SK-N-SH treated with all-trans-retinoic acid at 6 μM for 48 hours (cell line): ENCODE measurements at regions not wholly inside any gene's neighbourhood (a gene's known extent, or its start where the extent isn't known, plus 50 kb on each side); places are given as distances from the start of the nearest gene placed in this dataset.

Source experiments
- ATAC-seq: fragments of 200-7000 bp; cut with Tn5 transposase; 3 replicates; pipeline ENCODE4 v1.9.1; 2020; ENCODE audit warnings: mild to moderate bottlenecking, moderate library complexity
- ARNTL ChIP-seq: fragments of 450-650 bp; formaldehyde crosslinking; IDR thresholded peaks from 2 replicates; pipeline ENCODE4 v1.5.0; 2020; ENCODE audit warnings: low read depth, mild to moderate bottlenecking, moderate library complexity, borderline replicate concordance
- BACH2 ChIP-seq: fragments of 250-450 bp; sonication (Bioruptor Pico); IDR thresholded peaks from 2 replicates; pipeline ENCODE4 v1.9.0; 2021; ENCODE audit warnings: mild to moderate bottlenecking, borderline replicate concordance
- CSDC2 ChIP-seq: fragments of 250-450 bp; sonication (Bioruptor Pico); IDR thresholded peaks from 2 replicates; pipeline ENCODE4 v1.5.0; 2020; ENCODE audit warnings: mild to moderate bottlenecking, moderate library complexity
- ESRRG ChIP-seq: fragments of 250-450 bp; sonication (Bioruptor Pico); IDR thresholded peaks from 2 replicates; pipeline ENCODE4 v1.6.1; 2021; ENCODE audit warnings: mild to moderate bottlenecking
- GLIS3 ChIP-seq: fragments of 250-450 bp; sonication (Bioruptor Pico); IDR thresholded peaks from 2 replicates; pipeline ENCODE4 v1.5.0; 2020; ENCODE audit warnings: mild to moderate bottlenecking, moderate library complexity
- ISL1 ChIP-seq: fragments of 250-450 bp; sonication (Bioruptor Pico); IDR thresholded peaks from 2 replicates; pipeline ENCODE4 v2.1.2; 2022; ENCODE audit warnings: mild to moderate bottlenecking, moderate library complexity
- OSR1 ChIP-seq: fragments of 250-450 bp; sonication (Bioruptor Pico); IDR thresholded peaks from 2 replicates; pipeline ENCODE4 v1.8.0; 2022; ENCODE audit warnings: moderate library complexity, mild to moderate bottlenecking, inconsistent platforms
- POU6F1 ChIP-seq: fragments of 250-450 bp; sonication (Bioruptor Pico); IDR thresholded peaks from 2 replicates; pipeline ENCODE4 v1.8.0; 2021; ENCODE audit warnings: low read depth, mild to moderate bottlenecking, moderate library complexity, borderline replicate concordance
- PPARA ChIP-seq: fragments of 250-450 bp; sonication (Bioruptor Pico); IDR thresholded peaks from 2 replicates; pipeline ENCODE4 v1.5.0; 2020; ENCODE audit warnings: mild to moderate bottlenecking, borderline replicate concordance
- RARB ChIP-seq: fragments of 250-450 bp; sonication (Bioruptor Pico); IDR thresholded peaks from 2 replicates; pipeline ENCODE4 v1.8.0; 2021; ENCODE audit warnings: mild to moderate bottlenecking, moderate library complexity
- SNAI2 ChIP-seq: fragments of 250-450 bp; sonication (Bioruptor Pico); IDR thresholded peaks from 2 replicates; pipeline ENCODE4 v1.5.0; 2020; ENCODE audit warnings: mild to moderate bottlenecking, moderate library complexity
- TCF4 ChIP-seq: fragments of 250-450 bp; sonication (Bioruptor Pico); IDR thresholded peaks from 2 replicates; pipeline ENCODE4 v1.8.0; 2021; ENCODE audit warnings: mild to moderate bottlenecking, moderate library complexity, borderline replicate concordance
- TOX ChIP-seq: fragments of 250-450 bp; sonication (Bioruptor Pico); IDR thresholded peaks from 2 replicates; pipeline ENCODE4 v1.8.0; 2021; ENCODE audit warnings: mild to moderate bottlenecking, moderate library complexity, borderline replicate concordance
- ZC3H10 ChIP-seq: fragments of 250-450 bp; sonication (Bioruptor Pico); IDR thresholded peaks from 2 replicates; pipeline ENCODE4 v1.5.1; 2021; ENCODE audit warnings: mild to moderate bottlenecking, moderate library complexity
- ZFP30 ChIP-seq: fragments of 450-650 bp; formaldehyde crosslinking; IDR thresholded peaks from 2 replicates; pipeline ENCODE4 v1.5.0; 2022; ENCODE audit warnings: mild to moderate bottlenecking, moderate library complexity
- ZNF565 ChIP-seq: fragments of 450-650 bp; formaldehyde crosslinking; conservative IDR thresholded peaks from 2 replicates; pipeline ENCODE4 v1.5.0; 2020; ENCODE audit warnings: low read depth, mild to moderate bottlenecking, moderate library complexity
- ZNF70 ChIP-seq: fragments of 450-650 bp; formaldehyde crosslinking; IDR thresholded peaks from 2 replicates; pipeline ENCODE4 v1.5.0; 2020; ENCODE audit warnings: mild to moderate bottlenecking, moderate library complexity
- ZNF8 ChIP-seq: fragments of 450-650 bp; formaldehyde crosslinking; IDR thresholded peaks from 2 replicates; pipeline ENCODE4 v1.5.0; 2020; ENCODE audit warnings: mild to moderate bottlenecking, moderate library complexity
- TF ChIP-seq, protein P1 (sequence below): fragments of 250-450 bp; sonication (Bioruptor Pico); IDR thresholded peaks from 2 replicates; pipeline ENCODE4 v1.8.0; 2020; ENCODE audit warnings: mild to moderate bottlenecking, moderate library complexity, borderline replicate concordance
- TF ChIP-seq, protein P2 (sequence below): fragments of 250-450 bp; sonication (Bioruptor Pico); IDR thresholded peaks from 2 replicates; pipeline ENCODE4 v1.5.0; 2020; ENCODE audit warnings: mild to moderate bottlenecking, moderate library complexity
- TF ChIP-seq, protein P3 (sequence below): fragments of 250-450 bp; sonication (Bioruptor Pico); IDR thresholded peaks from 2 replicates; pipeline ENCODE4 v1.5.1; 2021; ENCODE audit warnings: mild to moderate bottlenecking, moderate library complexity
- TF ChIP-seq, protein P4 (sequence below): fragments of 250-450 bp; sonication (Bioruptor Pico); IDR thresholded peaks from 2 replicates; pipeline ENCODE4 v1.5.1; 2020; ENCODE audit warnings: low read depth, mild to moderate bottlenecking, moderate library complexity

DNA sequence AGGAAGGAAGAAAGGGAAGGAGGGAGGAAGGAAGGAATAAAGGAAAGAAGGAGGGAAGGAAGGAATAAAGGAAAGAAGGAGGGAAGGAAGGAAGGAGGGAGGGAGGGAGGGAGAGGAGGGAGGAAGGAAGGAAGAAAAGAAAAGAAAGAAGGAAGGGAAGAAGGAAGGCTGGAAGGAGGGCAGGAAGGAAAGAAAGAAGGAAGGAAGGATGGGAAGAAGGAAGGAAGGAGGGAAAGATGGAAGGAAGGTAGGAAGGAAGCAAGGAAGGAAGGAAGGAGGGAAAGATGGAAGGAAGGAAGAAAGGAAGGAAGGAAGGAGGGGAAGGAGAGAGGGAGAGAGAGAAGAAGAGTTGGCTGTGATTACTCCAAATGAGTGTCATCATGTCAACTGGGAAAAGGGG lies 190.6 kb downstream of the ACKR3 start:
- no peak for ATAC-seq

DNA sequence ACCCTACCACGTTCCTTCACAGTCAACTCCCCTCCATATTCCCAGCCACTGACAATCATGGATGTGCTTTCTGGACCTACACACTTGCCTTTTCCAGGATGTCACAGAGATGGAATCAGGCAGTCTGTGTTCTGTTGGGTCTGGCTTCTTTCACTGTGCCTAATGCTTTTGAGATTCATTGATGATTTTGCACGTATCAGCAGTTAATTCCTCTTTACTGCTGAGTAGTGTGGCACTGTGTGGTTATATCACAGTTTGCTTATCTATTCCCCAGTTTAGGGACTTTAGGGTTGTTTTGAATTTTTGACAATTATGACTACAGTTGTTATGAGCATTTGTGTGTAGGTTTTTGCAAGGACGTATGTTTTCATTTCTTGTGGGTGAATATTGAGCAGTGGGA lies 191.7 kb downstream of the ACKR3 start:
- no peak for ATAC-seq
- TF ChIP-seq TOX = no peak
- TF ChIP-seq BACH2 (CRISPR knock-in tag) = no peak
- TF ChIP-seq TCF4 (CRISPR knock-in tag) = no peak
- no peak for TF ChIP-seq ZFP30

More for the DNA sequence above, 190.6 kb downstream of the ACKR3 start:
- TF ChIP-seq CSDC2 (CRISPR knock-in tag) = no peak
- no peak for TF ChIP-seq ZC3H10
- TF ChIP-seq, protein P1, sequence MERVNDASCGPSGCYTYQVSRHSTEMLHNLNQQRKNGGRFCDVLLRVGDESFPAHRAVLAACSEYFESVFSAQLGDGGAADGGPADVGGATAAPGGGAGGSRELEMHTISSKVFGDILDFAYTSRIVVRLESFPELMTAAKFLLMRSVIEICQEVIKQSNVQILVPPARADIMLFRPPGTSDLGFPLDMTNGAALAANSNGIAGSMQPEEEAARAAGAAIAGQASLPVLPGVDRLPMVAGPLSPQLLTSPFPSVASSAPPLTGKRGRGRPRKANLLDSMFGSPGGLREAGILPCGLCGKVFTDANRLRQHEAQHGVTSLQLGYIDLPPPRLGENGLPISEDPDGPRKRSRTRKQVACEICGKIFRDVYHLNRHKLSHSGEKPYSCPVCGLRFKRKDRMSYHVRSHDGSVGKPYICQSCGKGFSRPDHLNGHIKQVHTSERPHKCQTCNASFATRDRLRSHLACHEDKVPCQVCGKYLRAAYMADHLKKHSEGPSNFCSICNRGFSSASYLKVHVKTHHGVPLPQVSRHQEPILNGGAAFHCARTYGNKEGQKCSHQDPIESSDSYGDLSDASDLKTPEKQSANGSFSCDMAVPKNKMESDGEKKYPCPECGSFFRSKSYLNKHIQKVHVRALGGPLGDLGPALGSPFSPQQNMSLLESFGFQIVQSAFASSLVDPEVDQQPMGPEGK (CRISPR knock-in tag) = no peak
- TF ChIP-seq ZFP30 = no peak
- TF ChIP-seq RARB (CRISPR knock-in tag) = no peak
- TF ChIP-seq ARNTL (CRISPR knock-in tag) = no peak
- no peak for TF ChIP-seq ZNF70 (CRISPR knock-in tag)
- no peak for TF ChIP-seq SNAI2 (CRISPR knock-in tag)
- no peak for TF ChIP-seq TOX
- TF ChIP-seq, protein P2, sequence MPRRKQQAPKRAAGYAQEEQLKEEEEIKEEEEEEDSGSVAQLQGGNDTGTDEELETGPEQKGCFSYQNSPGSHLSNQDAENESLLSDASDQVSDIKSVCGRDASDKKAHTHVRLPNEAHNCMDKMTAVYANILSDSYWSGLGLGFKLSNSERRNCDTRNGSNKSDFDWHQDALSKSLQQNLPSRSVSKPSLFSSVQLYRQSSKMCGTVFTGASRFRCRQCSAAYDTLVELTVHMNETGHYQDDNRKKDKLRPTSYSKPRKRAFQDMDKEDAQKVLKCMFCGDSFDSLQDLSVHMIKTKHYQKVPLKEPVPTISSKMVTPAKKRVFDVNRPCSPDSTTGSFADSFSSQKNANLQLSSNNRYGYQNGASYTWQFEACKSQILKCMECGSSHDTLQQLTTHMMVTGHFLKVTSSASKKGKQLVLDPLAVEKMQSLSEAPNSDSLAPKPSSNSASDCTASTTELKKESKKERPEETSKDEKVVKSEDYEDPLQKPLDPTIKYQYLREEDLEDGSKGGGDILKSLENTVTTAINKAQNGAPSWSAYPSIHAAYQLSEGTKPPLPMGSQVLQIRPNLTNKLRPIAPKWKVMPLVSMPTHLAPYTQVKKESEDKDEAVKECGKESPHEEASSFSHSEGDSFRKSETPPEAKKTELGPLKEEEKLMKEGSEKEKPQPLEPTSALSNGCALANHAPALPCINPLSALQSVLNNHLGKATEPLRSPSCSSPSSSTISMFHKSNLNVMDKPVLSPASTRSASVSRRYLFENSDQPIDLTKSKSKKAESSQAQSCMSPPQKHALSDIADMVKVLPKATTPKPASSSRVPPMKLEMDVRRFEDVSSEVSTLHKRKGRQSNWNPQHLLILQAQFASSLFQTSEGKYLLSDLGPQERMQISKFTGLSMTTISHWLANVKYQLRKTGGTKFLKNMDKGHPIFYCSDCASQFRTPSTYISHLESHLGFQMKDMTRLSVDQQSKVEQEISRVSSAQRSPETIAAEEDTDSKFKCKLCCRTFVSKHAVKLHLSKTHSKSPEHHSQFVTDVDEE = no peak
- TF ChIP-seq OSR1 (CRISPR knock-in tag) = no peak
- no peak for TF ChIP-seq POU6F1 (CRISPR knock-in tag)
- no peak for TF ChIP-seq BACH2 (CRISPR knock-in tag)
- no peak for TF ChIP-seq ZNF565 (CRISPR knock-in tag)

DNA sequence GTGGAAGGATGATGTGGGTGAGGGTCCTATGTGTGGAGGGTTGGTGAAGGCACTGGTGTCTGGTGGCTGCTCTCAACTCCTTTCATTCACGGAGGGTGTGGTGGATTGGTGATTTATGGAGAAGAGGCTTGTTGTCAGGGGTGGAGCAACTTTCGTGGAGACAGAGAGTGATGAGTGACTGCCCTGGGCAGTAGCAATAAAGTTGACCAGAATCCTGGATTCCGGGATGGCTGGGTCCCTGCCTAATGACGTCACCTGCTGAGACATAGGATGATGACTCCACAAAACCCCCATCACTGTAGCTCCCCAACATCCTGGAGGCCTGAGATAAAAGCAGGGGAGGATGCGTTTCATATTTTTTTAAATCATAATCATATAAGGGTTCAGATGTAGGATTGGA lies 193.0 kb downstream of the ACKR3 start:
- TF ChIP-seq, protein P3, sequence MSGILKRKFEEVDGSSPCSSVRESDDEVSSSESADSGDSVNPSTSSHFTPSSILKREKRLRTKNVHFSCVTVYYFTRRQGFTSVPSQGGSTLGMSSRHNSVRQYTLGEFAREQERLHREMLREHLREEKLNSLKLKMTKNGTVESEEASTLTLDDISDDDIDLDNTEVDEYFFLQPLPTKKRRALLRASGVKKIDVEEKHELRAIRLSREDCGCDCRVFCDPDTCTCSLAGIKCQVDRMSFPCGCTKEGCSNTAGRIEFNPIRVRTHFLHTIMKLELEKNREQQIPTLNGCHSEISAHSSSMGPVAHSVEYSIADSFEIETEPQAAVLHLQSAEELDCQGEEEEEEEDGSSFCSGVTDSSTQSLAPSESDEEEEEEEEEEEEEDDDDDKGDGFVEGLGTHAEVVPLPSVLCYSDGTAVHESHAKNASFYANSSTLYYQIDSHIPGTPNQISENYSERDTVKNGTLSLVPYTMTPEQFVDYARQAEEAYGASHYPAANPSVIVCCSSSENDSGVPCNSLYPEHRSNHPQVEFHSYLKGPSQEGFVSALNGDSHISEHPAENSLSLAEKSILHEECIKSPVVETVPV (CRISPR knock-in tag) = no peak
- no peak for TF ChIP-seq CSDC2 (CRISPR knock-in tag)
- no peak for TF ChIP-seq BACH2 (CRISPR knock-in tag)
- no peak for TF ChIP-seq SNAI2 (CRISPR knock-in tag)
- no peak for TF ChIP-seq GLIS3 (CRISPR knock-in tag)

DNA sequence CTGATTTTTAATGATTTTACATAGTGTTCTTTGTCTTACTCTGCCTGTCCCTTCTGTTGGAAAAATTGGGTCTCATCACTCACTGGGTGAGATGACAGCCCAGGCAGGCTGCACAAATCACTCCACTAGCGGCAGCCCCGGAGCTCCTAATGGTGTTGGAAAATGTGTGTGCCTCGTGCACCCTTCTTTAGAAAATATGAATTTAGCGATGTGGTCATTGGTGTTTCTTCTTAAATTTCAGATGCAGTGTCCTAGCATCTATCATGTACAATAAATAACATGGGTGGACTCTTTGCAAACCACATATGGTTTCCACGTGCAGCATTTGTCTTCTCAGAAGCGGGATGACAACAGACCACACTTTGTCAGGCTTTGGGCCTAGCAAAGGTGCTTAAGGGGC lies 194.2 kb downstream of the ACKR3 start:
- TF ChIP-seq TCF4 (CRISPR knock-in tag) (no peak), POU6F1 (CRISPR knock-in tag) (no peak)
- TF ChIP-seq, all 23 proteins: peak for 0
- ATAC-seq = no peak

More for the DNA sequence above, 193.0 kb downstream of the ACKR3 start:
- no peak for ATAC-seq

DNA sequence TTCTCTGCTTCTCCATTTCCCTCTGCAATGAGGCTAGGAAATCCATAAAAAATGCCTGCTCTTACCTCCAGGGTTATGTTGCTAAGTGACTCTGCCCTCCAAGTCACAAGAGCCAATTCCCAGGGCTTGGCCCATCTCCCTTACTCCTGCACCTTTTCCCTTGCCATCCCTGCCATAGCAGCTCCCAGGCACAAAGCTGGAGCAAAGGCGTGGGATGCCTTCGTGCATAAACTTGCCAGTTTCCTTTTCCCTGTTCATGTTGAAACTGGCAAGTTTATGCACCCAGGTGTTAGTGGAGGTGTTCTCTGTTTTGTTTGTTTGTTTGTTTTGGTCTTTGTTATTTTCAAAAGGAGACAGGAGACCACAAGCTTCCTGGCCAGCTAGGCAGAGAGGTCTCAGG lies 195.1 kb downstream of the ACKR3 start:
- no peak for ATAC-seq
- no peak for TF ChIP-seq ZC3H10
- no peak for TF ChIP-seq RARB (CRISPR knock-in tag)
- no peak for TF ChIP-seq ESRRG (CRISPR knock-in tag)
- TF ChIP-seq, protein P4, sequence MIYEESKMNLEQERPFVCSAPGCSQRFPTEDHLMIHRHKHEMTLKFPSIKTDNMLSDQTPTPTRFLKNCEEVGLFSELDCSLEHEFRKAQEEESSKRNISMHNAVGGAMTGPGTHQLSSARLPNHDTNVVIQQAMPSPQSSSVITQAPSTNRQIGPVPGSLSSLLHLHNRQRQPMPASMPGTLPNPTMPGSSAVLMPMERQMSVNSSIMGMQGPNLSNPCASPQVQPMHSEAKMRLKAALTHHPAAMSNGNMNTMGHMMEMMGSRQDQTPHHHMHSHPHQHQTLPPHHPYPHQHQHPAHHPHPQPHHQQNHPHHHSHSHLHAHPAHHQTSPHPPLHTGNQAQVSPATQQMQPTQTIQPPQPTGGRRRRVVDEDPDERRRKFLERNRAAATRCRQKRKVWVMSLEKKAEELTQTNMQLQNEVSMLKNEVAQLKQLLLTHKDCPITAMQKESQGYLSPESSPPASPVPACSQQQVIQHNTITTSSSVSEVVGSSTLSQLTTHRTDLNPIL (CRISPR knock-in tag) = no peak
- TF ChIP-seq ZNF70 (CRISPR knock-in tag) = no peak
- no peak for TF ChIP-seq ARNTL (CRISPR knock-in tag)
- no peak for TF ChIP-seq ZFP30
- no peak for TF ChIP-seq OSR1 (CRISPR knock-in tag)
- no peak for TF ChIP-seq ISL1
- TF ChIP-seq BACH2 (CRISPR knock-in tag) = no peak
- TF ChIP-seq GLIS3 (CRISPR knock-in tag) = no peak
- TF ChIP-seq, protein P3 (CRISPR knock-in tag) = no peak
- TF ChIP-seq ZNF8 (CRISPR knock-in tag) = no peak
- no peak for TF ChIP-seq ZNF565 (CRISPR knock-in tag)
- TF ChIP-seq PPARA (CRISPR knock-in tag) = no peak
